Gastrocnemius medialis (tissue), 4 donors: ENCODE measurements at regions not wholly inside any gene's neighbourhood (a gene's known extent, or its start where the extent isn't known, plus 50 kb on each side); places are given as distances from the start of the nearest gene placed in this dataset.

Source experiments
- CTCF ChIP-seq, 5 experiments: fragments of 450-650 bp in 3 of 5; fragments of 200-600 bp in 2 of 5; sonication (generic) in 2 of 5; IDR thresholded peaks in 4 of 5; conservative IDR thresholded peaks in 1 of 5; 1 replicate in 4 of 5; 2 replicates in 1 of 5; pipeline ENCODE4 v1.5.1; 2016 to 2019; ENCODE audit warnings: antibody characterized with exemption in 5 of 5, mild to moderate bottlenecking in 3 of 5, moderate library complexity in 3 of 5
- POLR2A ChIP-seq, 2 donors: fragments of 450-650 bp; IDR thresholded peaks; one replicate each; pipeline ENCODE4 v1.6.1; 2017; ENCODE audit warnings: antibody characterized with exemption in 2 of 2, mild to moderate bottlenecking in 2 of 2, moderate library complexity in 2 of 2

- TF ChIP-seq CTCF (IDR thresholded peaks at IDR 0.05 in 4 of 5, conservative IDR thresholded peaks at IDR 0.05 in 1 of 5) (no peak), POLR2A (IDR thresholded peaks at IDR 0.05) (no peak)
Observed at GRCh38 chr6:23672737-23673136, 453.3 kb upstream of the NRSN1 start.
